HG02981 (cell line): ENCODE measurements at regions not wholly inside any gene's neighbourhood (a gene's known extent, or its start where the extent isn't known, plus 50 kb on each side); places are given as distances from the start of the nearest gene placed in this dataset.

Experiments used
- ATAC-seq: cut with Tn5 transposase; IDR thresholded peaks from one replicate; pipeline ENCODE4 v1.9.1; 2021; ENCODE audit warnings: mild to moderate bottlenecking, moderate library complexity; ENCODE audit not compliant: unreplicated experiment

- ATAC-seq: no peak
These were observed 432.6 kb downstream of the ETNK1 start for GRCh38 chr12:23057571-23057970.

- no peak for ATAC-seq
These were observed 435.2 kb downstream of the ETNK1 start for GRCh38 chr12:23060161-23060560.

- no peak for ATAC-seq
These were observed 438.2 kb downstream of the ETNK1 start for GRCh38 chr12:23063206-23063605.

- no peak for ATAC-seq
These were observed 441.1 kb downstream of the ETNK1 start for GRCh38 chr12:23066095-23066494.

- peak; percentile 70 for ATAC-seq
These were observed 458.3 kb downstream of the ETNK1 start for GRCh38 chr12:23083267-23083666.

- no peak for ATAC-seq
These were observed 459.4 kb downstream of the ETNK1 start for GRCh38 chr12:23084236-23084995.

GRCh38 chr12:23088594-23088993 is 463.6 kb downstream of the ETNK1 start:
- no peak for ATAC-seq

- no peak for ATAC-seq
These were observed 468.5 kb downstream of the ETNK1 start for GRCh38 chr12:23093488-23093887.

- no peak for ATAC-seq
These were observed 471.4 kb downstream of the ETNK1 start for GRCh38 chr12:23096321-23096720.

GRCh38 chr12:23098110-23098509 is 473.1 kb downstream of the ETNK1 start:
- no peak for ATAC-seq

GRCh38 chr12:23098517-23098916 is 473.5 kb downstream of the ETNK1 start:
- ATAC-seq: no peak

GRCh38 chr12:23099104-23099503 is 474.1 kb downstream of the ETNK1 start:
- ATAC-seq: no peak

- no peak for ATAC-seq
These were observed 474.6 kb downstream of the ETNK1 start for GRCh38 chr12:23099604-23100003.

- no peak for ATAC-seq
These were observed 484.0 kb downstream of the ETNK1 start for GRCh38 chr12:23108957-23109356.

GRCh38 chr12:23113781-23114180 is 488.8 kb downstream of the ETNK1 start:
- ATAC-seq: no peak

- ATAC-seq: no peak
These were observed 491.0 kb downstream of the ETNK1 start for GRCh38 chr12:23115984-23116383.

- no peak for ATAC-seq
These were observed 501.8 kb downstream of the ETNK1 start for GRCh38 chr12:23126794-23127193.

GRCh38 chr12:23127701-23128100 is 502.7 kb downstream of the ETNK1 start:
- ATAC-seq: no peak

- ATAC-seq: no peak
These were observed 503.5 kb downstream of the ETNK1 start for GRCh38 chr12:23128462-23128861.

GRCh38 chr12:23132357-23132756 is 507.4 kb downstream of the ETNK1 start:
- ATAC-seq: no peak

- no peak for ATAC-seq
These were observed 508.5 kb downstream of the ETNK1 start for GRCh38 chr12:23133471-23133870.

GRCh38 chr12:23139026-23139425 is 514.1 kb downstream of the ETNK1 start:
- ATAC-seq: no peak

- ATAC-seq: no peak
These were observed 515.7 kb downstream of the ETNK1 start for GRCh38 chr12:23140710-23141109.
